ENCODE measurements at regions not wholly inside any gene's neighbourhood (a gene's known extent, or its start where the extent isn't known, plus 50 kb on each side); places are given as distances from the start of the nearest gene placed in this dataset.

DNA sequence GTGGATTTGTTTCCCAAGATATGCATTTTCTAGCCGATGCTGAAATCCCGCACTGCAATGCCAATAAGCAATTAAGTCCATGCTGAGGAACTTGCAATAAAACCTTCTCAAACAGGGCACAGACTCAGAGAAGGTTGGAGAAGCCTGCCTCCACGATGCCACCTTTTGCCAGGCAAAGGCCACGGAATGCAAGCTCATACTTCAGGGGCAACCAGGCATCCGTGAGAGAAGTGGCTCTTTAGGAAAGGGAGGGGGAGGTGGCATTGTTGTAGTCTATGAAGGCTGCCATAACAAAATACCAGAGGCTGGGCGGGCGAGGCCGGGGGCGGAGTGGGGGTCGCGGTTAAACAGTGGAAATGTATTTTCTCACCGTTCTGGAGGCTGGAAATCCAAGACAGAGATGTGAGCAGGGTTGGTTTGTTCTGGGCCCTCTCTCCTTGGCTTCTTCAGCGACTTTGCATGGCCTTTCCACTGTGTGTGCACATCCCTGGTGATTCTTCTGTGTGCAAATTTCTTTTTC is 689.5 kb downstream of the VRK1 start:
- DNase-seq = no peak
- TF ChIP-seq, protein P1, sequence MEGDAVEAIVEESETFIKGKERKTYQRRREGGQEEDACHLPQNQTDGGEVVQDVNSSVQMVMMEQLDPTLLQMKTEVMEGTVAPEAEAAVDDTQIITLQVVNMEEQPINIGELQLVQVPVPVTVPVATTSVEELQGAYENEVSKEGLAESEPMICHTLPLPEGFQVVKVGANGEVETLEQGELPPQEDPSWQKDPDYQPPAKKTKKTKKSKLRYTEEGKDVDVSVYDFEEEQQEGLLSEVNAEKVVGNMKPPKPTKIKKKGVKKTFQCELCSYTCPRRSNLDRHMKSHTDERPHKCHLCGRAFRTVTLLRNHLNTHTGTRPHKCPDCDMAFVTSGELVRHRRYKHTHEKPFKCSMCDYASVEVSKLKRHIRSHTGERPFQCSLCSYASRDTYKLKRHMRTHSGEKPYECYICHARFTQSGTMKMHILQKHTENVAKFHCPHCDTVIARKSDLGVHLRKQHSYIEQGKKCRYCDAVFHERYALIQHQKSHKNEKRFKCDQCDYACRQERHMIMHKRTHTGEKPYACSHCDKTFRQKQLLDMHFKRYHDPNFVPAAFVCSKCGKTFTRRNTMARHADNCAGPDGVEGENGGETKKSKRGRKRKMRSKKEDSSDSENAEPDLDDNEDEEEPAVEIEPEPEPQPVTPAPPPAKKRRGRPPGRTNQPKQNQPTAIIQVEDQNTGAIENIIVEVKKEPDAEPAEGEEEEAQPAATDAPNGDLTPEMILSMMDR (IDR thresholded peaks at IDR 0.05) = no peak
- no peaks in the 10 kb centered on the region for H3K9me3 ChIP-seq
- intact Hi-C loops (cut with DNase I; ENCODE audit: low total_unique reads) = no loop called here
- no peak overlapping the region for H3K27ac ChIP-seq
- H3K36me3 ChIP-seq = no peaks in the 10 kb centered on the region
- no peaks in the 10 kb centered on the region for H3K4me1 ChIP-seq
- H3K4me3 ChIP-seq = no peak overlapping the region
- H3K27me3 ChIP-seq = no peaks in the 10 kb centered on the region

DNA sequence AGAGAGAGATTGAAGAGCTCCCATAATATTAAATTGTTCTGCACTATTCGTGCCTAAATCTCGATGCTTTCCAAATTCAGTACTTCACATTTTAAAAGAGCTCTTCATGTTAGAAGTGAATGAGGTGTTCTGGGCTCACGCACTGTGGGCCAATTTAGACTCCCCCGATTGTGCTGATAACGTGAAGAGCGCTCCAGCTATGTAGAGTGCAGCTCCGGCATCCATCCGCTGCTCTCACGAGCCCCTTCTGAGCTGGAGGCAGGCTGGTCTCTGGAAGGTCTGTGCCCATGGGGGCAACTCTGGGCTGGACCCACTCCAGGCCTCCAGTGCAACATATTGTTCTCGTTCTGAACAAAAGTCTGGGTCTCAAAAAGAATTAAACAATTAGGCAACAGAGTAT is 692.6 kb downstream of the VRK1 start:
- Histone ChIP-seq H3K9me3 (no peaks in the 10 kb centered on the region), H3K4me1 (no peaks in the 10 kb centered on the region), H3K4me3 (no peak overlapping the region), H3K27ac (no peak overlapping the region), H3K36me3 (no peaks in the 10 kb centered on the region), H3K27me3 (no peaks in the 10 kb centered on the region)
- TF ChIP-seq, protein P1 (IDR thresholded peaks at IDR 0.05) = no peak
- intact Hi-C loops (cut with DNase I; ENCODE audit: low total_unique reads) = no loop called here
- DNase-seq = no peak

DNA sequence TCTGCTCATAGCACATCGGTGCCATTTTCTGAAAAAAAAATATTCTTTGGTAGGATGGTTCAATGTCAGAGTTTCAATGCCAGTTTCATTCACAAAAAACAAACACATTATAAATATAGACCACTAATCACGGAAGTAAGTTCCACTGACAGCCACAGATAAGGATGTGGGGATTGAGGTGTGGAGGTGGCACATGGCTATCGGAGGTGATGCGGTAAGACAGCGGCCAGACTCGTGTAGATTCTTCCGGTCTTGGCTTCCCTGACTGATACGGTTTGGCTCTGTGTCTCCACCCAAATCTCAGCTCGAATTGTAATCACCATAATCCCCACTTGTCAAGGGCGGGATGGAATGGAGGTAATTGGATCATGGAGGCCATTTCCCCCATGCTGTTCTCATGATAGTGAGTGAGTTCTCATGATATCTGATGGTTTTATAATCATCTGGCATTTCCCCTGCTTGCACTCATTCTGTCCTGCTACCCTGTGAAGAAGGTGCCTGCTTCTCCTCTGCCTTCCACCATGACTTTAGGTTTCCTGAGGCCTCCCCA is 693.4 kb downstream of the VRK1 start:
- H3K4me1 ChIP-seq = no peaks in the 10 kb centered on the region
- H3K27ac ChIP-seq = no peak overlapping the region
- H3K27me3 ChIP-seq = no peaks in the 10 kb centered on the region
- DNase-seq = no peak
- no peak overlapping the region for H3K4me3 ChIP-seq
- H3K36me3 ChIP-seq = no peaks in the 10 kb centered on the region
- H3K9me3 ChIP-seq = no peaks in the 10 kb centered on the region
- intact Hi-C loops (cut with DNase I; ENCODE audit: low total_unique reads) = no loop called here
- TF ChIP-seq, protein P1 (IDR thresholded peaks at IDR 0.05) = no peak

DNA sequence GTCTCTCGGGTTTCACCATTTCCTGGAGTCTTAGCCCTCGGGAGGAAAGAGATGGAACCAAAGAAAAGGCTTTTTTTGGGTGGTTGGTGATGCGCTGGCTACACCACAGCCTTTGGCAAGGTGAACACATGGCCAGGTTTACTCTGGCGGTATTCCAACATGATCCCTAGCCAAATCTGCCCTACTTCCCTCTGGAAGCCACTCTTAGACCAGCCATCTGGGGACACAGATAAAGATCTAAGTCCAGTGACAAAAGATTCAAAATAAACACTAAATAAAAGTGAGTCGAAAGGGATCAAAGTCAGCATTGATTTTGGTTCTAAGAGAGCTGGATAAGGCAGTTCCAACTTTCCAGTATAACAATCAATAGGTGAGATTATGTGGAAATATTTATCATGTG is 694.5 kb downstream of the VRK1 start:
- TF ChIP-seq, protein P1 (IDR thresholded peaks at IDR 0.05) = no peak
- no peaks in the 10 kb centered on the region for H3K27me3 ChIP-seq
- intact Hi-C loops (cut with DNase I; ENCODE audit: low total_unique reads) = no loop called here
- no peaks in the 10 kb centered on the region for H3K4me1 ChIP-seq
- DNase-seq = no peak
- H3K36me3 ChIP-seq = no peaks in the 10 kb centered on the region
- H3K27ac ChIP-seq = no peak overlapping the region
- H3K9me3 ChIP-seq = no peaks in the 10 kb centered on the region
- no peak overlapping the region for H3K4me3 ChIP-seq

DNA sequence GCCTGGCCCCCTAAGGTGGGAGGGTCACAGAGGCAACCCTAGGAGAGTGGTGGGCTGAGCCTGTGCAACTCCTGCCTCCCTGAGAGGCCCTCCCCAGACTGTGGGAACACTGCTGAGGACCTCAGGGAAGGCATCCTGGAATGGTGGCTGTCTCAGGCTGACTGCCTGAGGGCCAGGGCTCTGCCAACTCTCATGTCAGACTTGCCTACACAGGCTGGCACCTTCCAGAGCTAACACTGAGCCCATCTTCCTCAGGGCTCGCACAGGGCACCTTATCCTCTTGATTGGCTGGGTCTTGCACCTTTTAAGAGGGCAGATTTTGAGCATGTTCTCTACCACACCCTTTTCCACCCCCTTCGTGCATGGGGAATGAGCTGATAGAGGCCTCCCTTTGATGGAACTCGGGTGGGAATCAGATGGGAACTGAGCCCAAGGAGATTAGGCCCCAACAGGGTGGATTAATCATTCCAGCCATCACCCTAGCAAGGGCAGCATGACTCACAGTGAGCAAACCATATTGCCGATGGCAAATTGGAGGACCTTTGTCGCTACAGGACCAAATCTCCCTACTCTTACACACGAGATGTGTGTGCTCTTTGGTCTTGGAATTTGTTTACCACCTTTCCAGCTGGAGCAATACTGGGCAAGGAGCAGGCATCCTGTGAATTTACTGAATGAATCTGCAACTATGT is 702.8 kb downstream of the VRK1 start:
- Histone ChIP-seq H3K4me1 (no peaks in the 10 kb centered on the region), H3K36me3 (no peaks in the 10 kb centered on the region), H3K27me3 (no peaks in the 10 kb centered on the region), H3K4me3 (no peak overlapping the region), H3K27ac (no peak overlapping the region), H3K9me3 (no peaks in the 10 kb centered on the region)
- TF ChIP-seq, protein P1 (IDR thresholded peaks at IDR 0.05) = no peak
- DNase-seq = no peak
- intact Hi-C loops (cut with DNase I; ENCODE audit: low total_unique reads) = no loop called here
